Upper lobe of right lung (tissue), 1 donor: ENCODE measurements at regions not wholly inside any gene's neighbourhood (a gene's known extent, or its start where the extent isn't known, plus 50 kb on each side); places are given as distances from the start of the nearest gene placed in this dataset.
A peak's percentile ranks its signal among the peaks of the same experiment; 100 is the strongest.

Experiments used
- ATAC-seq: fragments of 200-7000 bp; cut with Tn5 transposase; one replicate; pipeline ENCODE4 v1.9.1; 2020; ENCODE audit warnings: mild to moderate bottlenecking, moderate library complexity
- DNase-seq: peaks from one replicate; pipeline ENCODE4 v3.0.0-alpha.2; 2020
- H3K27ac ChIP-seq: fragments of 200-600 bp; one replicate; pipeline ENCODE4 v1.8.0; 2022
- H3K27me3 ChIP-seq: fragments of 200-600 bp; one replicate; pipeline ENCODE4 v1.8.0; 2022; ENCODE audit warnings: mild to moderate bottlenecking
- H3K36me3 ChIP-seq: fragments of 200-600 bp; one replicate; pipeline ENCODE4 v1.8.0; 2022
- H3K4me1 ChIP-seq: fragments of 200-600 bp; one replicate; pipeline ENCODE4 v1.8.0; 2022
- H3K4me3 ChIP-seq: fragments of 200-600 bp; one replicate; pipeline ENCODE4 v1.8.0; 2022; ENCODE audit warnings: mild to moderate bottlenecking
- H3K9me3 ChIP-seq: fragments of 200-600 bp; one replicate; pipeline ENCODE4 v1.8.0; 2022
- intact Hi-C: fragments of 100-400 bp; cut with DNase I; formaldehyde crosslinking; loops from one replicate; pipeline ENCODE4 v1.11.0; 2022
- TF ChIP-seq, protein P1 (sequence below): fragments of 200-600 bp; IDR thresholded peaks from one replicate; pipeline ENCODE4 v1.8.0; 2022; ENCODE audit warnings: antibody characterized with exemption
- donor health status: DM: no; HTN: yes; CAD: no; lungs with severe emphysema.

DNA sequence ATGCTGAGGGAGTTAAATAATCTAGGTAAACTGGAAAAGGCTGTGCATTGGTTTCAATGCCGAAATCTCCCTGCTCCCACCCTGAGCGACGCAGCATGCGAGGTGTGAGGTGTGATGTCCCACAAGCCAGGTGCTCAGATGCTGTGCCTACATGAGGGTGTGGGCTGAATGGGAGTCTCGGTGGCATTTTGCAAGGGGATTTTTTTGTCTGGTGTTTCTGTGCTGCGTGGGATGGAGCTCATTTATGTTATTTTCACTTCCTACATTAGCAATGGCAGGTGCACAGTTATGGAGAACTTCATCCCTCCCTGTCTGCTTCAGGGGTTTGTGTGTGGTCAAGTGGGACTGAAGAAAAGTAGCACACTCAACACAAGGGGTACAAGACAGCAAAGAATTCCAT lies 110.2 kb upstream of the CCDC68 start:
- intact Hi-C loops: no loop called here
- DNase-seq (no peak), ATAC-seq (no peak)
- Histone ChIP-seq H3K27ac (no peak overlapping the region), H3K4me3 (no peak overlapping the region), H3K4me1 (no peaks in the 10 kb centered on the region), H3K9me3 (no peaks in the 10 kb centered on the region), H3K27me3 (no peaks in the 10 kb centered on the region), H3K36me3 (no peaks in the 10 kb centered on the region)
- TF ChIP-seq, protein P1, sequence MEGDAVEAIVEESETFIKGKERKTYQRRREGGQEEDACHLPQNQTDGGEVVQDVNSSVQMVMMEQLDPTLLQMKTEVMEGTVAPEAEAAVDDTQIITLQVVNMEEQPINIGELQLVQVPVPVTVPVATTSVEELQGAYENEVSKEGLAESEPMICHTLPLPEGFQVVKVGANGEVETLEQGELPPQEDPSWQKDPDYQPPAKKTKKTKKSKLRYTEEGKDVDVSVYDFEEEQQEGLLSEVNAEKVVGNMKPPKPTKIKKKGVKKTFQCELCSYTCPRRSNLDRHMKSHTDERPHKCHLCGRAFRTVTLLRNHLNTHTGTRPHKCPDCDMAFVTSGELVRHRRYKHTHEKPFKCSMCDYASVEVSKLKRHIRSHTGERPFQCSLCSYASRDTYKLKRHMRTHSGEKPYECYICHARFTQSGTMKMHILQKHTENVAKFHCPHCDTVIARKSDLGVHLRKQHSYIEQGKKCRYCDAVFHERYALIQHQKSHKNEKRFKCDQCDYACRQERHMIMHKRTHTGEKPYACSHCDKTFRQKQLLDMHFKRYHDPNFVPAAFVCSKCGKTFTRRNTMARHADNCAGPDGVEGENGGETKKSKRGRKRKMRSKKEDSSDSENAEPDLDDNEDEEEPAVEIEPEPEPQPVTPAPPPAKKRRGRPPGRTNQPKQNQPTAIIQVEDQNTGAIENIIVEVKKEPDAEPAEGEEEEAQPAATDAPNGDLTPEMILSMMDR: no peak

DNA sequence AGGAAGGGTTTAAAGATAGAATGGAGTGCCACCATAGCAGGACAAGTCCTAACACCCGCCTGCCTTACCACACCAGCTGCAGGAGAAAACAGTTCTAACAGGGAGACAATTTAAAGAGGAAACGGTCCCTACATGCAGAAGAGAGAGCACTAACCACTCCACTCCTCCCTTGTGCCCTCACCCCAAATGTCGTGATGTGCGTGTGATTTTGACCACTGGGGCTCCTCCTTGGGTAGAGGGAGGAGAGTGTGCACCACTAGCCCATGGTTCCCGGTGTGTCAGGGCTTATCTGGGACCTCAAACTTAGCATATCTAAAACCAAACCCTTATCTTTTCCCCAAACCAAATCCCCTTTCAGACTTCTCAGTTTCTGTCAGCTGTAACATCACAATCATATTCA lies 105.5 kb upstream of the CCDC68 start:
- Histone ChIP-seq H3K4me3 (no peak overlapping the region), H3K9me3 (no peaks in the 10 kb centered on the region), H3K4me1 (no peaks in the 10 kb centered on the region), H3K36me3 (no peaks in the 10 kb centered on the region), H3K27ac (no peak overlapping the region), H3K27me3 (no peaks in the 10 kb centered on the region)
- TF ChIP-seq, protein P1: no peak
- ATAC-seq (no peak), DNase-seq (no peak)
- intact Hi-C loops: no loop called here

DNA sequence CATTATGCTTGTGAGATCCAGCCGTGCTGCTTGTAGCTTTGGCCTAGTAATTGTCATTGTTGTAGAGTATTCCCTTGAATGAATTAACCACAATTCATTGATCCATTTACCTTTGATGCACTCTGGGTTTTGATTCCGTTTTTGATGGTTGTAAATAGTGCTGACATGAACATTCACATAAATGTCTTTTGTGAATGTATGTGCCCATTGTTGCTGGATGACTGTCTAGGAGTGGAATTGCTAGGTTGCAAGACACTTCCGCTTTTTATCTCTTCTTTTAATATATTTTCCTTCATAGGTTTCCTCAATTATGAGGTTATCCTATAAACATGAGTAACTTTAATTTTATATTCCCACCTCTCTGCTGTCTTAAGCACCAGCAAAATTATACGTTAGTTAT lies 104.8 kb upstream of the CCDC68 start:
- H3K27ac ChIP-seq: no peak overlapping the region
- no peaks in the 10 kb centered on the region for H3K27me3 ChIP-seq
- no peaks in the 10 kb centered on the region for H3K4me1 ChIP-seq
- H3K9me3 ChIP-seq: no peaks in the 10 kb centered on the region
- intact Hi-C loops: no loop called here
- no peak for DNase-seq
- no peak overlapping the region for H3K4me3 ChIP-seq
- ATAC-seq: no peak
- TF ChIP-seq, protein P1: no peak
- H3K36me3 ChIP-seq: no peaks in the 10 kb centered on the region

DNA sequence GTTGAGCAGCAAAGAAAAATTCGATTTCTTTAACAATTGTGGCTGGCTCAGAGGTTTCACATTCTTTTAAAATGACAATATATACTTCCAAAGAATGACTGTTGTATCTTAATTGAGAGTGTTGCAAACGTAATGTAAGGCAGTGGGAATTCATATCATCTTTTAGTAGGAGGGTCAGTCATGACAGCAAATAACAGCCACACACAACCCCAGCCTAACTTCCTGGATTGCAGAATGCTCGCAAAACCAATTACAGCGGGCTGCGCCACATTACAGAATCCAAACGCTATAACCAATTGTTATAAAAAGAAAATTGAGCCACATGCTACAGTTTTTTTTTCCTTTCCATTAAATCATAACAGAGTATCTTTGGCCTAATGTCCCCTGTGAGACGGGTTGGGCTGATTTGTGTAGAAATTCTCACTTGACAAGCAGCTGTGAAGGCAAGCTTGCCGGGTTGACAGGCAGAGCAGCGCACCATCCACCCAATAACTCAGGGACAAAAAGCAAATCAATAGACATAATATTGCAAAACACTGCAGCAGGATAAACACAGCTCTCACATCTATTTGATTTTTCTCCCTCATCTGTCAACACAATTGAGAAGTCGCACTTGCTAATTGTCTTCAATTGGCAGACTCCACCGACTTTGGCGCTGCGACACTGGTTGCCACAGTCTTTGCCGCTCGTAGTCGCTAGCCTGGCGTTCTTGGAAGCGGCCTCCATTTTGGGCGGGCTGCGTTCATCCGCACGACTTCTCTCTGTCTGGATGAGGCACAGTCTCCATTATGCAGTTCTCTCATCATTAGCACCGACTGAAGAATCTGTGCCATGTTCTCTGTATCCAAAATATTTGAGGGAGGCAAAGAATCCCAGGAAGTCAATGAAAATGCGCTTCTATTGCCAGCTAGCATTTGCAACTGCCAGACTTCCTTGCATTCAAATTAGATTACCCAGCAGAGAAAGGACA lies 95.0 kb upstream of the CCDC68 start:
- peak; percentile 14 for ATAC-seq
- DNase-seq: no peak
- Histone ChIP-seq H3K4me3 (peak overlapping the region; percentile 9), H3K36me3 (no peaks in the 10 kb centered on the region), H3K9me3 (no peaks in the 10 kb centered on the region), H3K27me3 (no peaks in the 10 kb centered on the region), H3K4me1 (no peaks in the 10 kb centered on the region), H3K27ac (no peak overlapping the region)
- TF ChIP-seq, protein P1: no peak
- intact Hi-C loops: no loop called here

DNA sequence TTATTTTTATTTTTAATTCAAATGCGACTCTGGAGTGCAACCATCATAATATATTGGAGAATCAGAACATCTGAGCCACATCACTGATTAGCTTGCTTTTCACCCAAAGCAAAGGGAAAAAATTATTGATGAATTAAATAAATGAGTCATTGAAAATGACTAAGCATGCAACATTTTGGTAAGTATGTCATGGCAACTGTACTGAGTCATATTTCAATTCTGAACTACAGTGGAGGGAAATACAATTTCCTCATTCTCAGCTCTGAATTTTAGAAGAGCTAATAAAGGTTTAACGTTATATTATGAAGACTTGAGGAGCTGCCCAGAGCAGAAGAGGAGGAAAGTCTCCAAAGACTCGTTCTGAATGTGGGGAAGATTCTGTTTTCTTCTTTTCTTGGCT lies 89.6 kb upstream of the CCDC68 start:
- no peaks in the 10 kb centered on the region for H3K36me3 ChIP-seq

More for the DNA sequence above, 89.6 kb upstream of the CCDC68 start:
- TF ChIP-seq, protein P1: no peak
- ATAC-seq (no peak), DNase-seq (no peak)
- no peak overlapping the region for H3K4me3 ChIP-seq
- intact Hi-C loops: no loop called here
- H3K4me1 ChIP-seq: no peaks in the 10 kb centered on the region
- no peaks in the 10 kb centered on the region for H3K9me3 ChIP-seq
- no peaks in the 10 kb centered on the region for H3K27me3 ChIP-seq
- no peak overlapping the region for H3K27ac ChIP-seq
